CD4-positive, alpha-beta T cell treated with Interleukin-2 at 100 ng/mL for 4 hours (primary cell): ENCODE measurements at regions not wholly inside any gene's neighbourhood (a gene's known extent, or its start where the extent isn't known, plus 50 kb on each side); places are given as distances from the start of the nearest gene placed in this dataset.
"Not testable (repeated sequence)": the region's sequence is repeated elsewhere in the genome, so short reads cannot be mapped to it uniquely, and the experiment has no call there.

Experiments
- DNase-seq: peaks from one replicate; pipeline ENCODE4 v3.0.0-alpha.2; 2020; ENCODE audit warnings: low spot score

GRCh38 chr7:35909870-35910357 lies 109.1 kb downstream of the SEPTIN7 start:
- no peak for DNase-seq

- DNase-seq: not testable (repeated sequence)
Observed at GRCh38 chr7:35910621-35911020, 109.8 kb downstream of the SEPTIN7 start.

- not testable (repeated sequence) for DNase-seq
Observed at GRCh38 chr7:35913350-35913749, 112.5 kb downstream of the SEPTIN7 start.

GRCh38 chr7:35914214-35914613 lies 113.4 kb downstream of the SEPTIN7 start:
- DNase-seq: not testable (repeated sequence)

- DNase-seq: not testable (repeated sequence)
Observed at GRCh38 chr7:35915247-35915955, 114.5 kb downstream of the SEPTIN7 start.

- DNase-seq: not testable (repeated sequence)
Observed at GRCh38 chr7:35918217-35918616, 117.4 kb downstream of the SEPTIN7 start.

GRCh38 chr7:35919607-35920006 lies 118.8 kb downstream of the SEPTIN7 start:
- not testable (repeated sequence) for DNase-seq

GRCh38 chr7:35921338-35921737 lies 120.5 kb downstream of the SEPTIN7 start:
- DNase-seq: not testable (repeated sequence)

- not testable (repeated sequence) for DNase-seq
Observed at GRCh38 chr7:35924668-35925067, 123.8 kb downstream of the SEPTIN7 start.

- DNase-seq: not testable (repeated sequence)
Observed at GRCh38 chr7:35926966-35927365, 126.1 kb downstream of the SEPTIN7 start.

GRCh38 chr7:35931134-35931533 lies 130.3 kb downstream of the SEPTIN7 start:
- DNase-seq: not testable (repeated sequence)

GRCh38 chr7:35931551-35931950 lies 130.7 kb downstream of the SEPTIN7 start:
- not testable (repeated sequence) for DNase-seq

- not testable (repeated sequence) for DNase-seq
Observed at GRCh38 chr7:35940695-35941094, 139.8 kb downstream of the SEPTIN7 start.

- DNase-seq: not testable (repeated sequence)
Observed at GRCh38 chr7:35945621-35946020, 144.8 kb downstream of the SEPTIN7 start.

- not testable (repeated sequence) for DNase-seq
Observed at GRCh38 chr7:35955735-35956134, 154.9 kb downstream of the SEPTIN7 start.

- not testable (repeated sequence) for DNase-seq
Observed at GRCh38 chr7:35956988-35957387, 156.1 kb downstream of the SEPTIN7 start.

GRCh38 chr7:35961260-35961659 lies 160.4 kb downstream of the SEPTIN7 start:
- not testable (repeated sequence) for DNase-seq

- not testable (repeated sequence) for DNase-seq
Observed at GRCh38 chr7:35962607-35963006, 161.8 kb downstream of the SEPTIN7 start.

GRCh38 chr7:35967366-35968139 lies 166.7 kb downstream of the SEPTIN7 start:
- no peak for DNase-seq

- no peak for DNase-seq
Observed at GRCh38 chr7:35968140-35968940, 167.5 kb downstream of the SEPTIN7 start.

GRCh38 chr7:35969066-35969465 lies 168.2 kb downstream of the SEPTIN7 start:
- no peak for DNase-seq

GRCh38 chr7:35970458-35970857 lies 169.6 kb downstream of the SEPTIN7 start:
- no peak for DNase-seq
